Superior temporal gyrus (tissue), 1 donor: ENCODE measurements at regions not wholly inside any gene's neighbourhood (a gene's known extent, or its start where the extent isn't known, plus 50 kb on each side); places are given as distances from the start of the nearest gene placed in this dataset.

Source experiments
- DNase-seq: peaks from one replicate; pipeline ENCODE4 v3.0.0-alpha.2; 2016; ENCODE audit errors: extremely low spot score

DNA sequence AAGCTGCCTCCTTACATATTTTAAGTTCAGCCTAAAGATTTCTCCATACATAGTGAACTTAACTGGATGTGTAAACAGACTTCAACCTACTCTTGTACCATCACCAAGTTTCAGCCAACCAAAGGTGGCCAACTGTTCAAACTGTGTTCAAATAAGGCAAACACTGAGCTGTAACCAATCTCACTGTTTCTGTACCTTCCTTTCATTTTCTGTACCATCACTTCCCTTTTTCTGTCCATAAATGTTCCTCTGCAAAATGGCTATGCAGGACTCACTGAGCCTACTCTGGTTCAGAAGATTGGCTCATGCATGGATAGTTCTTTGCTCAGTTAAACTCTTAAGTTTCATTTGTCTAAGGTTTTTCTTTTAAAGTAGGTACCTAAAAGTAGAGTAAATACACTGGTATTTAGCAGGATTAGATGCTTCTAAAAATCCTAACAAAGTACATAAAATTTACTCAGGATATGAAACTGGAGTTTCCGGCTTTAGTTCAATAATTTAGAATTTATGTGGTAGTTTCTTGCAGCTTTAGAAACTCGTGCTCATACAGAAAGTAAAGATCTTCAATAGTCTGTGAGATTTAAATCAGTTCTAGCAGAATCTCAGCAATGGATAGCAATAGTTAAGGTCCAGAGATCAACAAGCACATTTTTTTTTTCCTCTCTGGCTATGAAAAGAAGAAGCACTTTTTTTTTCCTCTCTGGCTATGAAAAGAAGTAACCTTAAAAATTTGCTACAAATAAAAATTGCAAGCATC, 282.0 kb upstream of the PPFIA2 start:
- no peak for DNase-seq

DNA sequence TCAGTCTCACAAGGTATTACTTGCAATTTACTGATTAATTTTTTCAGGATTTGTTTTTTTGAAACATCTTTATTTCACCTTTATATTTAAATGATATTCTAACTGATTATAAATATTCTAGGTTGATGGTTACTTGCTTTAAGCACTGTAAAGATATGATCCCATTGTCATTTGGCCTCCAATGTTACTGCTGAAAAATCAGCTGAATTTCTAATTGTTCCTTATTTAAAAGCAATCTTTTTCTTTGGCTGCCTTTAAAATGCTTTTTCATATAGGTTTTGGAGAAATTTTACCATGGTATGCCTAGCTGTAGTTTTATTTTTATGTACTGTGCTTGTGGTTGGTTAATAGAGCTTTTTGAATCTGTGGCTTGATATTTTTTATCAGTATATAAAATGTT, 275.6 kb upstream of the PPFIA2 start:
- DNase-seq: no peak

DNA sequence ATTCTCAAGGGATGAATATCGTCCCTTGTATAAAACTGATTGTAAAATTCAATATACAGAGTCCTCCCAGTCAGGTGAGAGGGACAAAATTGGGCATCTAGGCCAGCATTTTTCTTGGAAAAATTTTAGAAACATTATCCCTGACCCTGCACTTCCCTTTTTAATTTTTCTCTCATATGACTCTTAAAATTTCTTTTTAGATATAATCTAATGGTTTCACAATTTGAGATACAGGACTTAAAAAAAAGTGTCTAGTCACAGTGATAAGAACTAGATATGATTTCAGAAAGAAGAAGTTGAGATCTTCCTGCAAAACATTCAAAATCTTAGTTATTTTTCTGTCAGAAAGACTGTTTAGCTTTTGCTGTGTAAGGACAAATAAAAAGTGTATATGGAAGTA, 270.8 kb upstream of the PPFIA2 start:
- DNase-seq: no peak

DNA sequence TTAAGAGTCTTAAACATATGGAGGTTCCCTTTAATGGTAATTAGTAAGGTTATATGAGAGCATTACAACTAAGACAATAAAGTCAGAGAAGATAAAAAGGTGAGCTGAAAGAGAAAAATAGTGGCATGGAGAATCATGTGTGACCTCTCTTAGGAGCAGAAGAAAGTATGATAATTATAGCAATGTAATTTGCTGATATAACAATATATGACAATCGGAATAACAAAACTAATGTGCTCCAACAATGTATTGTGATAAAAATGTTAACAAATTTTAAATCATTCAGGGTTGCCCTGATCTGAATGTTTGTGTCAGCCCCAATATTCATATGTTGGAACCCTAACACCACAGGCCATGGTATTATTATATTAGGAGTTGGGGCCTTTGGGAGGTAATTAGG, 269.6 kb upstream of the PPFIA2 start:
- no peak for DNase-seq

DNA sequence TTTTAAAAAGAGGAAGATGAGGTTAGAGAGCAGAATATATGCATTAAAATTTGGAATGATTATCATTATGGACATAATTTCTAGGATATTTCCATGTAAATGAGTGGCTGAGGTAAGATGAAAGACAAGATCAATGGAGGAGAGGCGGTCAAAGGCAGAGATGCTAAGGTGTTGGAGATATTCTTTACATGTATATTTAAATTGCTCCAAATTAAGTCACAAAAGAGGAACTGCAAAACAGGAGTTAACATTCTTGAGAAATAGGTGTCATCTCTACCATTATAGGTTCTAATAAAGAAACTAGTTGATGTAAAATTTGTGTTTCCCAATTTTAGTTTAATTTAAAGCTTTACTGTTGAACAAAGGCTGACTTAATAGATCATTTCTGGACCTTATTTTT, 268.5 kb upstream of the PPFIA2 start:
- no peak for DNase-seq

DNA sequence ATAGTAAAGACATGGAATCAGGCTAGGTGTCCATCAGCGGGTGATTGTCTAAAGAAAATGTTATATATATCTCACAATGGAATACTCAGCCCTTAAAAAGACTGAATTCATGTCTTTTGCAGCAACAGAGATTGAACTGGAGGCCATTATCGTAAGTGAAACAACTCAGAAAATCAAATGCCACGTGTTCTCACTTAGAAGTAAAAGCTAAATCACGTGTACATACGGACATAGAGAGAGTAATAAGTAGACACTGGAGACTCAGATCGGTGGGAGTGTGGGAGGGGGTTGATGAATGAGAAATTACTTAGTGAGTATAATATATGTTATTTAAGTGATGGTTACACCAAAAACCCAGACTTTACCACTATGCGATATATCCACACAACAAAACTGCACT, 266.3 kb upstream of the PPFIA2 start:
- no peak for DNase-seq

DNA sequence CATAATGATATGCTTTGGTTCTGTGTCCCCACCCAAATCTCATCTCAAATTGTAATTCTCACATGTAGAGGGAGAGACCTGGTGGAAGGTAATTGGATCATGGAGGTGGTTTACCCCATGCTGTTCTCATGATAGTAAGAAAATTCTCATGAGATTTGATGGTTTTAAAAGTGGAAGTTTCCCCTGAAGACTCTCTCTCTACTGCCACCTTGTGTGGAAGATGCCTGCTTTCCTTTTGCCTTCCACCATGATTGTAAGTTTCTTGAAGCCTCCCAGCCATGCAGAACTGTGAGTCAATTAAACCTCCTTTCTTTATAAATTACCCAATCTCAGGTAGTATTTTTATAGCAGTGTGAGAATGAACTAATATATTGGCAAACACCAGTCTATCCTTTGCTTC, 260.4 kb upstream of the PPFIA2 start:
- DNase-seq: no peak

DNA sequence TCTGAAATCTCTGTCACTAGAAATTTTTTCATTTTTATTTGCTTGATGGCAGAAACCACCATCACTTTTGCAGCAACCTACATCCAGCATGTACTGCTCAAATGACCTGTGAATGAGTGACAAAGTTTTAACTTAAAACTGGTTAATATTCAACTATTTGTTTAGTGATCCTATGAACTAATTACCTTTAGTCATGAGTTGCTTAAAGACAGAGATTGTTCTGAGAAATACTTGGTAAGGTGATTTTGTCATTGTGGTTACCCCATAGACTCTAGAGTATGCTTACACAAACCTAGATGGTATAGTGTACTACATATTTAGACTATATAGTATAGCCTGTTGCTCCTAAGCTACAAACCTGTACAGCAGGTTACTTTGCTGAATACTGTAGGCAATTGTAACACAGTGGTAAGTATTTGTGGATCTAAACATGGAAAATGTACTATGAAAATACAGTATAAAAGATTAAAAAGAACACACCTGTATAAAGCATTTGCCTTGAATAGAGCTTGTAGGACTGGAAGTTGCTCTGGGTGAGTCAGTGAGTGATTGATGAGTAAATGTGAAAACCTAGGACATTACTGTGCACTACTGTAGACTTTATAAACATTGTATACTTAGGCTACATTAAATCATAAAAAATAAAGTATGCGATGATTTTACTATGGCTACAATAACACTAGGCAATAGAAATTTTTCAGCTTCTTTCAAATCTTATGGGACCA, 256.6 kb upstream of the PPFIA2 start:
- DNase-seq: no peak

DNA sequence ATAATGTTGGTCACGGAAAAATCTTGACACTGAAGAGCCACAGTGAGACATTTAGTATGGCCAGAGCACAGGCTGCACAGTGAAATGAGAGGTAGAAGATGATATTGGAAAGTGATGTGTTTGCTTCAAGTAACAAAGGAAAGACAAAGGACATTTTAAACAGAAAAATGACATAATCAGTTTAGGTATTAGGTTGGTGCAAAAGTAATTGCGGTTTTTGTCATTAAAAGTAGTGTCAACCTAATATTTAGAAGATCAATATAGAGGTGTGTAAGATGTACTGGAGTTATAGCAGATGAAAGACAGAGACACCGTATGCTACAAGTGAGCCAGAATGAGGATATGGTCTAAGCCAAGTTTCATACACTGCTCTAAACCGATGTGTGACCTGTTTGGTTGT, 253.0 kb upstream of the PPFIA2 start:
- DNase-seq: no peak

DNA sequence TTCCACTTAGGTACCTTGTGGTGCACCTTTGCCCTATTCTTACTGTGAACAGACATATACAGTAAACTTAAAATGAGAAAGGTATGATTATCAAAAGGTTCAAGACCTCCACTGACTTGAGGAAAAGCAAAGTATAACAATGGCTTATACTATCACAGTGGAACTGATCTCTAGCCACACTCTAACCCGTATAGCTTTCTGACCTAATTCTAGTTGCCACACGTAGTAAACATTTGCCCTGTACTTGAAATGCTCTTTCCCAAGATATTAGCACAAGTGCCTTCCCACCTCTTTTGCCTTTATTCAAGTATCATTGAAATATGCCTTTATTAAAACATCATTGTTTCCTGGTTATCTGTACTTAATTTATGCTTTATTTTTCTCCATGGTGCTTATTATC, 250.4 kb upstream of the PPFIA2 start:
- DNase-seq: no peak

DNA sequence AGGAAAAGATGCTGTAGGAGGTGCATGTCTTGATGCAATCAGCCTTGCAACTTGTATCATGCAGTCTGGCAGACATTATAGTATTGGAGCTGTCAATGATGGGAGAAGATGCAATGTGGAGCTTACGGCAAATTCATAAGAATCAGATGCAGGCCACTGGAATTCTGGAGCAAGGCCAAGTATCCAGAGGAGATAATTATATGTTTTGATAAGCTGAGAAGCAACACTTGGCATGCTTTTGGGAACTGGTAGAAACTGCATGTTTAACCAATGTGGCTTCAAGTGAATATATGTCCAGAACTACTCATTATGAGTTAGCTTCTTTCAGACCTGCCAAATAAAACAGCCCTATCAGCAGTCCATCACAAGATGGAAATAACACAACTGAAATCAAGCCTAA, 249.1 kb upstream of the PPFIA2 start:
- no peak for DNase-seq

DNA sequence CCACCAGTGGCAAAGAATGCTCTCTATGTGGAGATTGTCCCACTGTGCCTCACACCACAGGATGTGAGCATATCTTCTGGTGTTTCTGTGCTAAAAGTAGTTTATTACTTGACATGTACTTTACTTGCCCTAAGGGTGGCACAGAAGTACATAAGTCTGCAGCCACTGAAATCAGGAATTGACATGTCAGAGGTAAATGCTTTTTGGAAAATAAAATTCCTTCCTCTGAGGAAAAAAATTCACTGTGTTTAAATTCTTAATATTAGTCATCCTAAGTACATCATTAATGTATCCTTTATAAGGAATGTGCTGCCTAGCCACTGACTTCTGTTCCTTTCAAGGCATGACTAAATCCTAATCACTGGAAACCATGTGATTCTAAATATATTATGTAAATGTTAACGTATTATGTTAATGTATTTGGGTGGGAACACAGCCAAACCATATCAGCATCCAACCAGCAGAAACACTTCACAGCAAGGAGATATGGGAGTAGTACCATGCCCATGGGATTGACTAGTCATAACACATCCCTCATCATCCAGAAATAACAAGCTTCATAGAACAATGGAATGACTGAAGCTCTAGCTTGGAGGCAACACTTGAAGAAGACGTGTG, 239.7 kb upstream of the PPFIA2 start:
- no peak for DNase-seq

DNA sequence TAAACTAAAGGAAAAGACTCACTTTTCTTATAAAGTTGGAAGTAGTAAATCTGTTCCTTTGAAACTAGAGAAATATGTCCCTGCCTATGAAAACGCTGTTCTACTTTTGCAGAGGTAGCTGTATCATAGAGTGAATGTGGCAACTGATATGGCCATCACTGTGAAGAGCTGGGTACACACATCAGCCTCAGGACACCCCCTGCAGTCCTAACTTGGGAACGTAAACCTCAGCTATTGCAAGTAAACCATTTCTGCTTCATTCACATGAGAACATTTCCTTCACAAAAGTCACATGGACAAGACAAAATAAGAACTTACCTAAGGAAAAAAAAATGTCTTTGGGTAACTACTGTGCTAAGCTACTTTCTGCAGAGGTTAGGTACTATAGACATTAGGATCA, 233.3 kb upstream of the PPFIA2 start:
- peak; percentile 24 for DNase-seq

DNA sequence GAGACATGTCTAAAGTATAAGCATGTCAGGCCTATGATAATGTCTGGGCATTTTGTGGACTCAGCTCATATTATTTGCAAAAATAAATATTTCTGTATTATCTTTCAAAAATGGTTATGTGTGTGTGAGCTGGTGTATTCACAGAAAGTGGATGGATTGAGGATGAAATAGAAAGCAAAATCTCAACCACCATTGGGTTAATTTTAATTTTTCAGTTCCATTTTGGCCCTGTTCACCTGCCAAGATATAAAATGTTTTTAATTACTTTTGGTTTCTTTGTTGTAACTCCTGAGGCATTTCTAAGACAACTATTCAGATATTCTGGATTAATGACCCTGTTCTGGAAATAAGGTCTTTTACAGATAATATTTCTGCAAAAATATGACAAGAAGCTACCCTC, 232.7 kb upstream of the PPFIA2 start:
- no peak for DNase-seq

DNA sequence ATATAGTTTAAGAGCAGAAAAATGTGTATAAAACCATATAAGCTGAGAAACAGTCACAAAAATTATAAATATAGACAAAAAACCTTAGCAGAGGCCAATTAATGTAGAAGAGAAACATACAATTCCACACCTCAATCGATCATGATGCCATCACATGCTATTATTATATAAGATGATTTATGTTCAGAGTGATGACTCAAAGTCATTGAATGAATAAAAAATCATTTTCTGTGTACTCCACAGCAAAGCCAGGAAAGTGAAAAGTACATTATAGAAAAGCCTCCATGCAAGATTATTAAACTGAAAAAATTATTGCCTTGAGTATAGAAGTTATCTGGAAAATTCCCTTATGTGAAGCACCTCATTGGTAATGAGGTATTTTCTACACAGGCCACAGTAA, 229.2 kb upstream of the PPFIA2 start:
- no peak for DNase-seq

DNA sequence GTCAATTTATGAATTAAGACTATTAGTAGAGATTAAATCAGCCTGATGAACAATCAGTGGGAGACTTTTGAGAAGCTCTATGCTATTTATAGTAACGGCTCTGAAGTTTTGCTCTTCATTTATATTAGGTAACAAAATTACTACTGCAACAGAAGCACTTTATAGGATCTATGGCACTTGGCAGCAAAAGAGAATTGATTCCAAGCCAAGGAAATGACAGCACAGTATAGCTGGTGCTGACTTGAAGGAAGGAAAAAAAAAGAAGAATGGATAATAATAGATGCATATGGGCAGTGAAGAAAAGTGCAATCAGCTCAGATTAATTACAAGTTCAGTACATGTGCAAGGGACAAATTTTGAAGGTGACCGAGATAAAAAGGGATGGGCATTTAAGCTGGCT, 228.2 kb upstream of the PPFIA2 start:
- DNase-seq: no peak

DNA sequence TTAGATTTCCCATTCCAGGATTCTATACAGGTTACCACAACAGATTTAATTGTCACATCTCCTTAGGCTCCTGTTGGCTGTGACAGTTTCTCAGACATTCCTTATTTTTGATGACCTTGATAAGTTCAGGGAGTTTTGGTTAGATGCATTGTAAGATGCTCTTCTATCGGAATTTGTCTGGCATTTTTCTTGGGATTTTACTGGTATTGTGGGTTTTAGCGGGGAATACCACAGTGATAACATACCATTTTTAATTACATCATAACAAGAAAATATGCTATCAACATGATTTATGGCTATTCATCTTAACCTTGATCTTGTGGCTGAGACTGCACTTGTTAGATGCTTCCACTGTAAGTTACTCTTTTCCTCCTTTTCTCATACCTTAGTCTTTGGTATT, 217.5 kb upstream of the PPFIA2 start:
- no peak for DNase-seq

DNA sequence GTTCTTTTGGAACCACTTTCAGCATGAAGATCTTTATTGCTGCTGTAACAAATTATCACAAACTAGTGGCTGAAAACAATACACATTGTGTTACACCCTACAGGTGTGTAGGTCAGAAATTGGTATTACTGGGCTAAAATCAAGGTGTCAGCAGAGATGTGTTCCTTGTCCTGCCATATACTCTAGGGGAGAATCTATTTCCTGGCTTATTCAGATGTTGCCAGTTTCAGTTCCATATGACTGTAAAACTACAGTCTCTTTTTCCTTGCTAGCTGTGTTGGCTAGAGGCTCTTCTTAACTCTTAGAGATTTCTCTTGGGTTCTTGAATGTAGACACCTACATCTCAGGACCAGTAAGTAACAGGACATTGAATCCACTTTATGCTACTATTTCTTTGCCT, 215.6 kb upstream of the PPFIA2 start:
- no peak for DNase-seq

DNA sequence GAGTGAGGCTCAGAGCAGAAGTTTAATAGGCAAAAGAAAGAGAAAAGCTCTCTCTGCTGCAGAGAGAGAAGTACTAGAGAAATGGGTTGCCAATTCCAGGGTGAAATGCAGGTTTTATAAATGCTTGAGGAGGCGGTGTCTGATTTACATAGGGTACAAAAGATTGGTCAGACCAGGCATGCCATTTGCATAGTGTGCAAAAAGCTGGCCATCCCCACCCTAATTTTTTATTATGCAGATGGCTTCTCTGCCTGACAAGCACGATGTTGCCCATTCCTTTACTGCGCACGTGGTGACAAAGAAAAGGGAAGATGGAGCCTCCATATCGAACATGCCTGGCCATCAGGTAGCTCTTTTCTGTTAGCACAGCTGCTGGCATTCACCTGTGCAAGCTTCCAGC, 209.3 kb upstream of the PPFIA2 start:
- no peak for DNase-seq

DNA sequence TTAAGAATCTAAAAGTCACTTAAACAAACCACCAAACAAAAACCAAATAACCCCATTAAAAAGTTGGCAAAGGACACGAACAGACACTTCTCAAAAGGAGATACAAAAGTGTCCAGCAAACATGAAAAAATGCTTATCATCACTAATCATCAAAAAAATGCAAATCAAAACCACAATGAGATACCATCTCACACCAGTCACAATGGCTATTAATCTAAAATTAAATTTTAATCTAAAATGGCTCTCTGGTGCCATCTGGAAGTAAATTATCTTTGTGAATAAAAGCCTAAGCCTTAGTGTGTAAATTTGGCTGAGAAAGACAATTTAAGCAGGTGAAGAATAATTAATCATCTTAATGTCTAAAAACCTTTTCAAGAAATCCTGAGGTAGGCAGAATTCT, 204.5 kb upstream of the PPFIA2 start:
- no peak for DNase-seq

DNA sequence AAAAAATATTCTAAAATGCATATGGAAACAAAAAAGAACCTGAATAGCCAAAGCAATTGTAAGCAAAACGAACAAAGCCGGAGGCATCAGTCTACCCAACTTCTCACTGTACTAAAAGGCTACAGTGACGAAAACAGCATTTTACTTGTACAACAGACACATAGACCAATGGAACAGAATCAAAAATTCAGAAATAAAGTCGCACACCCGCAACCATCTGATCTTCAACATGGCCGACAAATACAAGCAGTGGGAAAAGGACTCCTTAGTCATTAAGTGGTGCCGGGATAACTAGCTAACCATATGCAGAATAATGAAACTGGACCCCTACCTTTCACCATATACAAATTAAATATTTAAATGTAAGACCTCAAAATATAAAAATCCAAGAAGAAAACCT, 203.9 kb upstream of the PPFIA2 start:
- no peak for DNase-seq

DNA sequence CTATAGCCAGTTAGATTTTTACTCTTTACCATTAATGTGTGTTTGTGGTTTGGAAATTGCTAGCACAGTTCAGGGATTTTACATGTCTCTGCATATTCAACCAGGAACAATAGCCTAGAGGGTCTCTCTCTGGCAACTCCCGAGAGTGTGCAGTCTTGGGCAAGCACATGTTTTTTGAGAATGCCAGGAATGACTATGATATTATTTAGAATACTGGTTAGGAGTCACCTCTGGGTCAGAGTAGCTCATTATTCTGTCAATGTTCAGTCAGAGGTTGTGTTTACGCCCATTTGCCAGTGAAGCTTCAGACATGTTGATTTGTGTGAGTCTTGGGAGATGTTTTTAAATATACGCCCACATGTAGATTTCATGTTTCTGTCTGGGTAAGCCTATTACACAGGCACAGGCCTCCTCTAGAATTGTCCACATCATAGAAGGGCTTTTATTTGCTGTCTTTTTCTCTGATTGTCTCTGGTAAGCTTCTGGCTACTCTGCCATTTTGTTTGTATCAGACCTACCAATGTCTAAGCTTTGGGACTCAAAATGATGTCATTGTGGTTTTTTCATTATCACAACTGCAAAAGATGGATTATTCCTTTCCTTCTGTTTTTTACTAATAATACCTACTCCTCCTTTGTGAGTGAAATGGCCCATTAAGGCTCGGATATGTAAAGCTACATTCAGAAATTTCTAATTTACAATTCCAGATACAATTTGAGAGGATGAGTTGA, 203.1 kb upstream of the PPFIA2 start:
- no peak for DNase-seq

DNA sequence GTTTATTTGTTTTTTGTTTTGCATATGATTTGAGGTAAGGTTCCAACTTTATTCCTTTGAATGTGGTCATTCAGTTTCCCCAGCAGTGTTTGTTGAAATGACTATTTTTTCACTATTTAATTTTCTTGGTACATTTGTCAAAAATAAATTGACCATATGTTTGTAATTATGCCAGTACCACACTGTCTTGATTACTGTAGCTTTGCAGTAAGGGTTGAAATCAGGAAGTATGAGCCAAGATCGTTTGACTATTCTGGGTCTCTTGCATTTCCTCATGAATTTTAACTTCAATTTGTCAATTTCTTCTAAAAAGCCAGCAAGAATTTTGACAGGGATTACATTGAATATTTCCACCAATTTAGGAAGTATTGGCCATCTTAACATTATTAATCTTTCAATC, 199.3 kb upstream of the PPFIA2 start:
- DNase-seq: no peak
